OCI-LY7 (cell line): ENCODE measurements at regions not wholly inside any gene's neighbourhood (a gene's known extent, or its start where the extent isn't known, plus 50 kb on each side); places are given as distances from the start of the nearest gene placed in this dataset.

Source experiments
- BruUV-seq: library from RNA; stranded (reverse); fragments of 400-500 nt; replicated peaks from 2 replicates; lab custom pipeline; 2021; lab: Mats Ljungman, UMichigan
- CTCF ChIA-PET: fragments of 300-600 bp; sonication (Branson Sonifier 250); formaldehyde crosslinking; loops from one replicate; lab custom pipeline; 2022; ENCODE audit warnings: antibody characterized with exemption; ENCODE audit not compliant: unreplicated experiment; lab: Charles Lee
- POLR2A ChIA-PET: fragments of 300-600 bp; sonication (Branson Sonifier 250); formaldehyde crosslinking; loops from one replicate; lab custom pipeline; 2022; ENCODE audit warnings: antibody characterized with exemption; lab: Charles Lee
- DNase-seq: peaks from one replicate; pipeline ENCODE4 v3.0.0-alpha.2; 2015; ENCODE audit warnings: low spot score
- H2AFZ ChIP-seq: fragments of 200-600 bp; sonication (generic), shearing (Covaris generic); 2 replicates; pipeline ENCODE4 v1.6.1; 2014; ENCODE audit warnings: mild to moderate bottlenecking, antibody characterized with exemption, low read length, moderate library complexity
- H3K27ac ChIP-seq: fragments of 200-600 bp; sonication (generic); 2 replicates; pipeline ENCODE4 v1.5.1; 2014; ENCODE audit warnings: mixed run types, low read depth, mild to moderate bottlenecking, moderate library complexity, low read length, inconsistent platforms; ENCODE audit not compliant: poor library complexity, severe bottlenecking
- H3K36me3 ChIP-seq: fragments of 200-600 bp; sonication (generic); 2 replicates; pipeline ENCODE4 v1.6.1; 2014; ENCODE audit warnings: mild to moderate bottlenecking, antibody characterized with exemption, low read length, moderate library complexity, mixed read lengths; ENCODE audit not compliant: insufficient read depth
- H3K4me1 ChIP-seq: fragments of 200-600 bp; sonication (generic); 2 replicates; pipeline ENCODE4 v1.5.1; 2014; ENCODE audit warnings: mild to moderate bottlenecking, low read length; ENCODE audit not compliant: insufficient read depth, poor library complexity, severe bottlenecking
- H3K4me2 ChIP-seq: fragments of 200-600 bp; sonication (generic); 2 replicates; pipeline ENCODE4 v1.6.1; 2014; ENCODE audit warnings: mild to moderate bottlenecking, low read length
- H3K4me3 ChIP-seq: fragments of 200-600 bp; sonication (generic); 2 replicates; pipeline ENCODE4 v1.5.1; 2014; ENCODE audit warnings: mild to moderate bottlenecking, low read depth, low read length; ENCODE audit not compliant: poor library complexity, severe bottlenecking
- H3K79me2 ChIP-seq: fragments of 200-600 bp; sonication (generic); 2 replicates; pipeline ENCODE4 v1.6.1; 2016; ENCODE audit warnings: low read depth, mild to moderate bottlenecking, low read length, moderate library complexity, mixed read lengths; ENCODE audit not compliant: insufficient read depth
- H3K9me2 ChIP-seq: fragments of 200-600 bp; sonication (generic); 2 replicates; pipeline ENCODE4 v1.6.1; 2016; ENCODE audit warnings: mild to moderate bottlenecking, low read length, mixed read lengths; ENCODE audit not compliant: insufficient read depth
- H3K9me3 ChIP-seq: fragments of 200-600 bp; sonication (generic); 2 replicates; pipeline ENCODE4 v1.6.1; 2014; ENCODE audit warnings: mild to moderate bottlenecking, mixed run types, low read length, mixed read lengths
- H4K20me1 ChIP-seq: fragments of 200-600 bp; sonication (generic); 2 replicates; pipeline ENCODE4 v1.6.1; 2014; ENCODE audit warnings: mild to moderate bottlenecking, antibody characterized with exemption, low read length, moderate library complexity, mixed read lengths; ENCODE audit not compliant: insufficient read depth
- EZH2phosphoT487 ChIP-seq: fragments of 200-600 bp; sonication (generic); IDR thresholded peaks from 2 replicates; pipeline ENCODE4 v1.6.1; 2018; ENCODE audit warnings: low read depth, borderline replicate concordance, mild to moderate bottlenecking, mixed run types, antibody characterized with exemption, low read length, moderate library complexity, mixed read lengths
- intact Hi-C: fragments of 100-400 bp; cut with micrococcal nuclease; formaldehyde crosslinking; loops from one replicate; pipeline ENCODE4 v1.10.0; 2022; ENCODE audit not compliant: unreplicated experiment
- TF ChIP-seq, protein P1 (sequence below): fragments of 200-600 bp; sonication (generic); conservative IDR thresholded peaks from 2 replicates; pipeline ENCODE4 v1.5.1; 2014; ENCODE audit warnings: mild to moderate bottlenecking, antibody characterized with exemption, low read length, moderate library complexity, mixed read lengths

DNA sequence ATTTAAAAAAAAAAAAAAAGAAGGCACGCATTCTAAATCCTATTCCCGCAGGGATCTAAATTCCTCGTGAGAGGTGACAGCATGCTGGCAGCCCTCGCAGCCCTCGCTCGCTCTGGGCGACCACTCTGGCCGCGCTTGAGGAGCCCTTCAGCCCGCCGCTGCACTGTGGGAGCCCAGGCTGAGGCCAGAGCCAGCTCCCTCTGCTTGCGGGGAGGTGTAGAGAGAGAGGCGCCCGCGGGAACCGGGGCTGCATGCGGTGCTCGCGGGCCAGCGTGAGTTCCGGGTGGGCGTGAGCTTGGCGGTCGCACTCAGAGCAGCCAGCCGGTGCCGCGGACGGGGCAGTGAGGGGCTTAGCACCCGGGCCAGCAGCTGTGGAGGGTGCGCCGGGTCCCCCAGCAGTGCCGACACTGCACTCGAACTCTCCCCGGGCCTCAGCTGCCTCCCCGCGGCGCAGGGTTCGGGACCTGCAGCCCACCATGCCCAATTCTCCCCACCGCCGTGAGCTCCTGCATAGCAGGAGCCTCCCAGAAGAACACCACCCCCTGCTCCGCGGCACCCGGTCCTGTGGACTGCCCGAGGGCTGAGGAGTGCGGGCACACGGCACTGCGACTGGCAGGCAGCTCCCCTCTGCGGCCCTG is 553.9 kb downstream of the LMO7 start:
- no peak for DNase-seq
- Histone ChIP-seq H3K27ac (no peak overlapping the region), H3K4me1 (no peaks in the 10 kb centered on the region), H3K4me2 (no peak overlapping the region), H3K9me3 (no peaks in the 10 kb centered on the region), H3K4me3 (no peak overlapping the region), H3K9me2 (no peaks in the 10 kb centered on the region), H3K36me3 (no peaks in the 10 kb centered on the region), H4K20me1 (no peaks in the 10 kb centered on the region), H2AFZ (no peak overlapping the region), H3K79me2 (no peaks in the 10 kb centered on the region)
- intact Hi-C loops, result no loop called here
- BruUV-seq, result no TSS peak
- TF ChIP-seq, protein P1, sequence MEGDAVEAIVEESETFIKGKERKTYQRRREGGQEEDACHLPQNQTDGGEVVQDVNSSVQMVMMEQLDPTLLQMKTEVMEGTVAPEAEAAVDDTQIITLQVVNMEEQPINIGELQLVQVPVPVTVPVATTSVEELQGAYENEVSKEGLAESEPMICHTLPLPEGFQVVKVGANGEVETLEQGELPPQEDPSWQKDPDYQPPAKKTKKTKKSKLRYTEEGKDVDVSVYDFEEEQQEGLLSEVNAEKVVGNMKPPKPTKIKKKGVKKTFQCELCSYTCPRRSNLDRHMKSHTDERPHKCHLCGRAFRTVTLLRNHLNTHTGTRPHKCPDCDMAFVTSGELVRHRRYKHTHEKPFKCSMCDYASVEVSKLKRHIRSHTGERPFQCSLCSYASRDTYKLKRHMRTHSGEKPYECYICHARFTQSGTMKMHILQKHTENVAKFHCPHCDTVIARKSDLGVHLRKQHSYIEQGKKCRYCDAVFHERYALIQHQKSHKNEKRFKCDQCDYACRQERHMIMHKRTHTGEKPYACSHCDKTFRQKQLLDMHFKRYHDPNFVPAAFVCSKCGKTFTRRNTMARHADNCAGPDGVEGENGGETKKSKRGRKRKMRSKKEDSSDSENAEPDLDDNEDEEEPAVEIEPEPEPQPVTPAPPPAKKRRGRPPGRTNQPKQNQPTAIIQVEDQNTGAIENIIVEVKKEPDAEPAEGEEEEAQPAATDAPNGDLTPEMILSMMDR, result no peak
- no peak for TF ChIP-seq EZH2phosphoT487
- CTCF ChIA-PET, result no interaction called here
- POLR2A ChIA-PET, result interaction anchor here (0.7 to 1.2 kb wide), 2 partner anchors 28 to 279 kb away, joined by 3 to 4 read pairs; no protein-coding TSS in a partner anchor

DNA sequence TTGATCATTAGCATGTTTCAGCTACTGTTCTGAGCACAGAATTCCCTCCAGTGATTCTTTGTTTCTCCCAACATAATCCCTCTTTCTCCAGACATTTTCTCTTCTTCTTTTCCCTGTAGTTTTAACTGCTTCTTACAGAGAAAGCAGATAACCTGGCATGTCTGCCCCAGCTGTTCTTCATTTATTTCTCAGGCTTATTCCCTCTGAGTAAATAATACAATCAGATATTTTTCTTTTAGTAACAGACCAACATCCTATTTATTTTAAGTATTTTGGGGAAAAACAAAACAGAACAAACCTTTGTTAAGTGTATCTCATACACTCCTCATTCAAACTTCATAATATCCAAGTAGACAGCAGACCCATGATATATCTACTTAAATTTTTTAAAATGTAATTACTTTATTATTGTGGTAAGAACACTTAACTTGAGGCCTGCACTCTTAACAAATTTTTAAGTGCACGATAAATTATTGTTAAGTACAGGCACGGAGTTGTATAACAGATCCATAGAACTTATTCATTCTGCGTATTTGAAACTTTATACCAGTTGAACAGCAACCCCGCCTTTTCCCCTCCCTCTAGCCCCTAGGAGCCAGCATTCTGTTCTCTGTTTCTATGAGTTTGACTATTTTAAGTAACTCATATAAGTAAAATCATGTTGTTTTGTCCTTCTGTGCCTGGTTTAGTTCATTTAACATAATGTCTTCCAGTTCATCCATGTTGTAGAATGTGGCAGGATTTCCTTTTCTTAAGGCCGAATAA is 540.0 kb downstream of the LMO7 start:
- intact Hi-C loops, result no loop called here
- Histone ChIP-seq H3K27ac (no peak overlapping the region), H2AFZ (no peak overlapping the region), H3K79me2 (no peaks in the 10 kb centered on the region), H3K9me2 (no peaks in the 10 kb centered on the region), H3K4me1 (no peaks in the 10 kb centered on the region), H3K9me3 (no peaks in the 10 kb centered on the region), H4K20me1 (no peaks in the 10 kb centered on the region), H3K4me2 (no peak overlapping the region), H3K36me3 (no peaks in the 10 kb centered on the region), H3K4me3 (no peak overlapping the region)
- no peak for DNase-seq
- no TSS peak for BruUV-seq
- ChIA-PET CTCF (no interaction called here), POLR2A (interaction anchor here (1.4 kb wide), 1 partner anchor 12 kb away, joined by 3 read pairs; no protein-coding TSS in a partner anchor)
- no peak for TF ChIP-seq EZH2phosphoT487
- TF ChIP-seq, protein P1, result no peak

DNA sequence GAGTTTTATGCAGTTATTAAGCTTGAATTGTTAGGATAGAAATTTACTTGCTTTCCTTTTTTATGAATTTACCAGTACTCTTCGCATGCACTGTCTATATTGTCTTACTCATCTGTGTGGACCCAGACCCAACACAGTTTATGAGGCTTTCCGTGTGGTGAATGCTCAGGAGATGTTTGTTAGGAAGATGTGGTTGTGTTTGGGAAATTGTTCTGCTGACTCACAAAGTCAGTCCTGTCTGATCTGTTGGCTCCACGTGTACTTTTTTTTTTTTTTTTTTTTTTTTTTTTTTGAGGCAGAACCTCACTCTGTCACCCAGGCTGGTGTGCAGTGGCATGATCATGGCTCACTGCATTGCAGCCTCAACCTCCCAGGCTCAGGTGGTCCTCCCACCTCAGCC is 532.5 kb downstream of the LMO7 start:
- DNase-seq, result no peak
- no peak overlapping the region for H2AFZ ChIP-seq
- no peaks in the 10 kb centered on the region for H3K36me3 ChIP-seq
- H3K4me2 ChIP-seq, result no peak overlapping the region
- no TSS peak for BruUV-seq
- POLR2A ChIA-PET, result interaction anchor here (0.5 to 0.9 kb wide), 4 partner anchors 9 to 495 kb away, joined by 3 to 6 read pairs (median 4); no protein-coding TSS in a partner anchor
- TF ChIP-seq EZH2phosphoT487, result no peak
- TF ChIP-seq, protein P1, result no peak
- no peaks in the 10 kb centered on the region for H3K9me3 ChIP-seq
- CTCF ChIA-PET, result no interaction called here
- intact Hi-C loops, result no loop called here
- no peak overlapping the region for H3K4me3 ChIP-seq
- no peaks in the 10 kb centered on the region for H4K20me1 ChIP-seq
- no peaks in the 10 kb centered on the region for H3K79me2 ChIP-seq
- no peak overlapping the region for H3K27ac ChIP-seq
- no peaks in the 10 kb centered on the region for H3K4me1 ChIP-seq
- H3K9me2 ChIP-seq, result no peaks in the 10 kb centered on the region
